H1 (cell line): ENCODE measurements at regions not wholly inside any gene's neighbourhood (a gene's known extent, or its start where the extent isn't known, plus 50 kb on each side); places are given as distances from the start of the nearest gene placed in this dataset.

Experiments used
- BRCA1 ChIP-seq: IDR thresholded peaks from 2 replicates; pipeline ENCODE4 v1.6.1; 2012; ENCODE audit warnings: low read depth, low read length, improper control_type of control experiment
- KDM5A ChIP-seq: fragments of 200-600 bp; IDR thresholded peaks from 2 replicates; pipeline ENCODE4 v1.7.1; 2012; ENCODE audit warnings: mild to moderate bottlenecking, low read length, inconsistent platforms, mixed read lengths

DNA sequence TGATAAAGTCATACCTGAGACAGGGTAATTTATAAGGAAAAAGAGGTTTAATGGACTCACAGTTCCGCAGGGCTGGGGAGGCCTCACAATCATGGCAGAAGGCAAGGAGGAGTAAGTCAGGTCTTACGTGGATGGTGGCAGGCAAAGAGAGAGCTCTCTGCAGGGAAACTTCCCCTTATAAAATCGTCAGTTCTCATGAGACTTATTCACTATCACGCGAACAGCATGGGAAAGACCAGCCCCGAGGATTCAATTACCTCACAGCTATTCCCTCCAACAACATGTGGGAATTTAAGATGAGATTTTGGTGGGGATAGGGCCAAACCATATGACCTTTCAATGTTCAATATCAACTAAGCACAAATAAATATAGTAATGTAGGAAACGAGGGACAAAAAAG is 559.4 kb upstream of the KCND2 start (continued):
- TF ChIP-seq BRCA1 (no peak), KDM5A (no peak)
